NB4 (cell line): ENCODE measurements at regions not wholly inside any gene's neighbourhood (a gene's known extent, or its start where the extent isn't known, plus 50 kb on each side); places are given as distances from the start of the nearest gene placed in this dataset.

Source experiments
- POLR2A ChIP-seq: IDR thresholded peaks from 2 replicates; pipeline ENCODE4 v1.6.1; 2011; ENCODE audit warnings: mild to moderate bottlenecking; ENCODE audit not compliant: insufficient read length; ENCODE audit errors: extremely low read depth
- TF ChIP-seq, protein P1 (sequence below): IDR thresholded peaks from one replicate; pipeline ENCODE4 v1.5.1; 2012; ENCODE audit warnings: low read depth, low read length

DNA sequence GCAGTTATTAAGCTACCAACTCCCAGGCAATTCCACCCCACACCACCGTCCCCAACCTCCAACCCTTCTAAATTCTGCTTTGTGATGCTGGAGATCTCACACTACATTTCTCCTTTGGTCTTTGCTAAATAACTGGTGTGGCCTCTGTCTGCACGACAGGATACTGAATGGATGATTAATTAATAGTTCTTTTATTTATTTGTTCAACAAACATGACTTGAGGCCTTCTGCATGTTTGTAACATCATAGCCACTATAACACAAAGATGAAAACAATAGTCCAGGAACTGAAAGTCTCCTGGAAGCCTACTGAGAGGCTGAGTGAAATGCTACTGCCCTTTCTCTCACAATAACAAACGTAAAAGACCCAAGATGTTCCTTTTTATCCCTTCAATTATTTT is 609.5 kb upstream of the UBE2E2 start:
- TF ChIP-seq, protein P1, sequence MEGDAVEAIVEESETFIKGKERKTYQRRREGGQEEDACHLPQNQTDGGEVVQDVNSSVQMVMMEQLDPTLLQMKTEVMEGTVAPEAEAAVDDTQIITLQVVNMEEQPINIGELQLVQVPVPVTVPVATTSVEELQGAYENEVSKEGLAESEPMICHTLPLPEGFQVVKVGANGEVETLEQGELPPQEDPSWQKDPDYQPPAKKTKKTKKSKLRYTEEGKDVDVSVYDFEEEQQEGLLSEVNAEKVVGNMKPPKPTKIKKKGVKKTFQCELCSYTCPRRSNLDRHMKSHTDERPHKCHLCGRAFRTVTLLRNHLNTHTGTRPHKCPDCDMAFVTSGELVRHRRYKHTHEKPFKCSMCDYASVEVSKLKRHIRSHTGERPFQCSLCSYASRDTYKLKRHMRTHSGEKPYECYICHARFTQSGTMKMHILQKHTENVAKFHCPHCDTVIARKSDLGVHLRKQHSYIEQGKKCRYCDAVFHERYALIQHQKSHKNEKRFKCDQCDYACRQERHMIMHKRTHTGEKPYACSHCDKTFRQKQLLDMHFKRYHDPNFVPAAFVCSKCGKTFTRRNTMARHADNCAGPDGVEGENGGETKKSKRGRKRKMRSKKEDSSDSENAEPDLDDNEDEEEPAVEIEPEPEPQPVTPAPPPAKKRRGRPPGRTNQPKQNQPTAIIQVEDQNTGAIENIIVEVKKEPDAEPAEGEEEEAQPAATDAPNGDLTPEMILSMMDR: no peak
- TF ChIP-seq POLR2A: no peak
